HL-60 (cell line): ENCODE measurements at regions not wholly inside any gene's neighbourhood (a gene's known extent, or its start where the extent isn't known, plus 50 kb on each side); places are given as distances from the start of the nearest gene placed in this dataset.

Experiments
- DNase-seq, 2 experiments: peaks; one replicate each; pipeline ENCODE4 v3.0.0-alpha.2; 2010 to 2020; ENCODE audit warnings: low read depth in 1 of 2, low spot score in 1 of 2
- H3K27ac ChIP-seq: fragments of 250-450 bp; sonication (Bioruptor Pico); replicated peaks from 2 replicates; pipeline ENCODE4 v1.5.1; 2020; ENCODE audit warnings: mild to moderate bottlenecking, moderate library complexity
- H3K27me3 ChIP-seq: fragments of 250-450 bp; sonication (Bioruptor Pico); 2 replicates; pipeline ENCODE4 v1.5.1; 2021; ENCODE audit warnings: mild to moderate bottlenecking, moderate library complexity; ENCODE audit not compliant: insufficient read depth, poor library complexity, severe bottlenecking
- H3K4me3 ChIP-seq: replicated peaks from 2 replicates; pipeline ENCODE4 v1.5.1; 2011; ENCODE audit warnings: mild to moderate bottlenecking, control low read depth, low read length; ENCODE audit not compliant: insufficient read depth
- GABPA ChIP-seq: IDR thresholded peaks from 2 replicates; pipeline ENCODE4 v1.6.1; 2012; ENCODE audit warnings: low read depth
- POLR2AphosphoS5 ChIP-seq: IDR thresholded peaks from 2 replicates; pipeline ENCODE4 v1.6.1; 2012; ENCODE audit warnings: low read depth
- SPI1 ChIP-seq: IDR thresholded peaks from 2 replicates; pipeline ENCODE4 v1.6.1; 2012; ENCODE audit warnings: low read depth, mild to moderate bottlenecking, borderline replicate concordance
- TF ChIP-seq, protein P1 (sequence below): IDR thresholded peaks from 2 replicates; pipeline ENCODE4 v1.6.1; 2012; ENCODE audit warnings: low read depth; ENCODE audit not compliant: insufficient replicate concordance
- TF ChIP-seq, protein P2 (sequence below): IDR thresholded peaks from one replicate; pipeline ENCODE4 v1.5.1; 2011; ENCODE audit warnings: low read length, control low read depth, inconsistent platforms; ENCODE audit not compliant: insufficient read depth

DNA sequence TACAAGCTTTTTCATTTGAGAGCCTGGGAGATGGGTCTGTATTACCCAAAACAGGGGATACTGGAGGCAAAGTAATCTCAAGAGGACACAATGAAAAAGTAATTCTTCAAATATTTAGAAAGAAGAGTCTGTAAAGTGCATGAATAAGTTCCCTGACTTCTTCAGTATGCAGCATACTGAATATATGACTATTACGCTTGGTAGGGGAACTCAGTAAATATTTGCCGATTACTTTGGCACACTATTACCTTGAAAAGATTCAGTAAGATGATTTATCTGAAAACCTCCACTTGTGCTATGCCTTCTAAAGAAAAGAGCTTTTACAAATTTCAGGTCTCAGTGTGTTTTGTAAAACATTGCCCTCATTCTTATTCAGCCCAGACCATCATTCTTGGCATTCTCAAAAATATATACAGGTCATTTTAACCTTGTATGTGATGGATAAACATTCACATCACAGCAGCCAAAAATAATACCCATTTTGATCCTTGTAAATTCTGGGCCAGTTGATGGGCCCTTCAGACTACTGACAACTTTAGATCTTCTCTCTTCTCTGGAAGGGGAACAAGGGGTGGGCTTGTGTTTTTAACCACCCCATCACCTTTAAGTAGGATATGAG lies 125.9 kb downstream of the EDN1 start:
- H3K27me3 ChIP-seq: peaks cover 2% of the 10 kb centered on the region
- H3K4me3 ChIP-seq: no peak overlapping the region
- H3K27ac ChIP-seq: no peak overlapping the region
- DNase-seq: no peak
- no peak for TF ChIP-seq SPI1
- no peak for TF ChIP-seq GABPA
- TF ChIP-seq, protein P1, sequence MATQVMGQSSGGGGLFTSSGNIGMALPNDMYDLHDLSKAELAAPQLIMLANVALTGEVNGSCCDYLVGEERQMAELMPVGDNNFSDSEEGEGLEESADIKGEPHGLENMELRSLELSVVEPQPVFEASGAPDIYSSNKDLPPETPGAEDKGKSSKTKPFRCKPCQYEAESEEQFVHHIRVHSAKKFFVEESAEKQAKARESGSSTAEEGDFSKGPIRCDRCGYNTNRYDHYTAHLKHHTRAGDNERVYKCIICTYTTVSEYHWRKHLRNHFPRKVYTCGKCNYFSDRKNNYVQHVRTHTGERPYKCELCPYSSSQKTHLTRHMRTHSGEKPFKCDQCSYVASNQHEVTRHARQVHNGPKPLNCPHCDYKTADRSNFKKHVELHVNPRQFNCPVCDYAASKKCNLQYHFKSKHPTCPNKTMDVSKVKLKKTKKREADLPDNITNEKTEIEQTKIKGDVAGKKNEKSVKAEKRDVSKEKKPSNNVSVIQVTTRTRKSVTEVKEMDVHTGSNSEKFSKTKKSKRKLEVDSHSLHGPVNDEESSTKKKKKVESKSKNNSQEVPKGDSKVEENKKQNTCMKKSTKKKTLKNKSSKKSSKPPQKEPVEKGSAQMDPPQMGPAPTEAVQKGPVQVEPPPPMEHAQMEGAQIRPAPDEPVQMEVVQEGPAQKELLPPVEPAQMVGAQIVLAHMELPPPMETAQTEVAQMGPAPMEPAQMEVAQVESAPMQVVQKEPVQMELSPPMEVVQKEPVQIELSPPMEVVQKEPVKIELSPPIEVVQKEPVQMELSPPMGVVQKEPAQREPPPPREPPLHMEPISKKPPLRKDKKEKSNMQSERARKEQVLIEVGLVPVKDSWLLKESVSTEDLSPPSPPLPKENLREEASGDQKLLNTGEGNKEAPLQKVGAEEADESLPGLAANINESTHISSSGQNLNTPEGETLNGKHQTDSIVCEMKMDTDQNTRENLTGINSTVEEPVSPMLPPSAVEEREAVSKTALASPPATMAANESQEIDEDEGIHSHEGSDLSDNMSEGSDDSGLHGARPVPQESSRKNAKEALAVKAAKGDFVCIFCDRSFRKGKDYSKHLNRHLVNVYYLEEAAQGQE: no peak
- no peak for TF ChIP-seq POLR2AphosphoS5
- TF ChIP-seq, protein P2, sequence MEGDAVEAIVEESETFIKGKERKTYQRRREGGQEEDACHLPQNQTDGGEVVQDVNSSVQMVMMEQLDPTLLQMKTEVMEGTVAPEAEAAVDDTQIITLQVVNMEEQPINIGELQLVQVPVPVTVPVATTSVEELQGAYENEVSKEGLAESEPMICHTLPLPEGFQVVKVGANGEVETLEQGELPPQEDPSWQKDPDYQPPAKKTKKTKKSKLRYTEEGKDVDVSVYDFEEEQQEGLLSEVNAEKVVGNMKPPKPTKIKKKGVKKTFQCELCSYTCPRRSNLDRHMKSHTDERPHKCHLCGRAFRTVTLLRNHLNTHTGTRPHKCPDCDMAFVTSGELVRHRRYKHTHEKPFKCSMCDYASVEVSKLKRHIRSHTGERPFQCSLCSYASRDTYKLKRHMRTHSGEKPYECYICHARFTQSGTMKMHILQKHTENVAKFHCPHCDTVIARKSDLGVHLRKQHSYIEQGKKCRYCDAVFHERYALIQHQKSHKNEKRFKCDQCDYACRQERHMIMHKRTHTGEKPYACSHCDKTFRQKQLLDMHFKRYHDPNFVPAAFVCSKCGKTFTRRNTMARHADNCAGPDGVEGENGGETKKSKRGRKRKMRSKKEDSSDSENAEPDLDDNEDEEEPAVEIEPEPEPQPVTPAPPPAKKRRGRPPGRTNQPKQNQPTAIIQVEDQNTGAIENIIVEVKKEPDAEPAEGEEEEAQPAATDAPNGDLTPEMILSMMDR: no peak

DNA sequence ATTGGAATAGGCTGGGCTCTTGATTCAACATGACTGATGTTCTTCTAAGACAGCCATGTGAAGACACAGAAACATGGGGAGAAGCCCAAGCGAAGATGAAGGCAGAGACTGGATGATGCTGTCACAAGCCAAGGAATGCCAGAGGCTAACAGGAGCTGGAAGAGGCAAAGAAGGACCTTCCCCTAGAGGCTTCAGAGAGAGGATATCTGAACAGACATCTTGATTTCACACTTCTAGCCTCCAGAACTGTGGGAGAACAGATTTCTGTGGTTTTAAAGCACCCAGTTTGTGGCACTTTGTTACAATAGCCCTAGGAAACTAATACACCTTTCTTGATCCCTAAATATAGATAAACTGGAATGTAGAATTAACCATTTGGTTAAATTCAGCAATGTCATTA lies 127.0 kb downstream of the EDN1 start:
- DNase-seq: no peak
- Histone ChIP-seq H3K27ac (no peak overlapping the region), H3K27me3 (peaks cover 2% of the 10 kb centered on the region), H3K4me3 (no peak overlapping the region)
- TF ChIP-seq POLR2AphosphoS5 (no peak), SPI1 (no peak), GABPA (no peak)
- TF ChIP-seq, protein P2: no peak
- TF ChIP-seq, protein P1: no peak

DNA sequence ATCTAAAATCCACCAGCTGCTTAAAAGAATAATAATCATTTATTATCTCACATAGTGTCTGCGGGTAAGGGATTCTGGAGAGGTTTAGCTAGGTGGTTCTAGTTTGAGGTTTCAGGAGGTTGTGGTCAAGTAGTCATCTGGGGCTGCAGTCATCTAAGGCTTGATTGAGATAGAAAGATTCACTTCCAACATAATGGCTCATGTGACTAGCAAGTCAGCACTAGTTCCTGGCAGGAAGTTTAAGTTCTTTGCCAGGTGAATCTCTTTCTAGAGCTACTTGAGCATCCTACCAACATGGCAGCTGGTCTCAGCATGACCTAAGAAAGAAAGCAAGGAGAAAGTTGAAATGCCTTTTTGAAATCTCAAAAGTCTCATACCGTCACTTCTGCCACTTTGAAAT lies 128.8 kb downstream of the EDN1 start:
- Histone ChIP-seq H3K27me3 (peaks cover 2% of the 10 kb centered on the region), H3K27ac (no peak overlapping the region), H3K4me3 (no peak overlapping the region)
- TF ChIP-seq, protein P1: no peak
- no peak for TF ChIP-seq SPI1
- DNase-seq: no peak
